Activated CD4-positive, CD25-positive, alpha-beta regulatory T cell (primary cell): ENCODE measurements at regions not wholly inside any gene's neighbourhood (a gene's known extent, or its start where the extent isn't known, plus 50 kb on each side); places are given as distances from the start of the nearest gene placed in this dataset.
A peak's percentile ranks its signal among the peaks of the same experiment; 100 is the strongest.
"Not testable (repeated sequence)": the region's sequence is repeated elsewhere in the genome, so short reads cannot be mapped to it uniquely, and the experiment has no call there.

Experiments used
- DNase-seq, 4 experiments: peaks; one replicate each; lab custom pipeline; 2025; lab: John Stamatoyannopoulos, UW

DNA sequence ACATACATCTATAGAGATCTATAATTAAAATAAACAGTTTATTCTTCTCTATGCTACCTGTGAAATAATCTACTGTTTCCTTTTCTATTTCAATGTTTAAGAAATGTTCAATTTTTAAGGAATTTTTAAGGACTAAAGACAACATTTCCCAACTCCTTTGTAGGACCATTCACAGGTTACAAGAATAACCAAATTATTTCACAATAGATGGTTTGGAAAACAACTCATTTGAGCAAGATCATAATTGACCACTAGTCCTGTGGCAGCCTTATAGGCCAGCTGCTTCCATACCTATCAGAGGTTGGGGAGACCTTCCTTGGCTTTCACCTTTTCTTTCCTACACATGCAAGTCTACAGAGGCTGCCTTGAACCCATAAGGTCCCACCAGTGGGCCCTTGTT is 193.7 kb downstream of the TTC39B start:
- no peak for DNase-seq

- DNase-seq, result no peak
Measured at GRCh38 chr9:15111071-15111470, 195.9 kb downstream of the TTC39B start.

GRCh38 chr9:15104826-15105420 is 194.7 kb upstream of the FREM1 start:
- DNase-seq, result peak in 2 of 4 experiments; percentile 1

DNA sequence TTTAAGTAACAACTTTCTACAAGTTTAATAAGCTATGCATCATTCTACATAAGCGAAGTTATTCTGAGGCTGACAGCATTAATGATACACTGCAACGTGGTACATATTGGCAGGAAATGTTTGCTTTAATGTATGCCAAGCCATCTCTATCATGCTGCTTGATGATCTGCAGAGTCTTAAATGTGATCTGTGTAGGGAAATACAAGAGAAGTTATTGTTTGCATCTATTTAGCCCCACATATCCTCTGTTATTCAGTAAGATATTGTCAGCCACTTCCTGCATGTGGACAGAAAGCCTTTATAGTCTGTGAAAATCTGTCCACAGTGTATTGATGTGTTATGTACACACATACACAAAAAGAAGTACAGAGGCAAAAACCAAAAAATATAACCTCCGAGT is 193.1 kb upstream of the FREM1 start:
- DNase-seq, result no peak

DNA sequence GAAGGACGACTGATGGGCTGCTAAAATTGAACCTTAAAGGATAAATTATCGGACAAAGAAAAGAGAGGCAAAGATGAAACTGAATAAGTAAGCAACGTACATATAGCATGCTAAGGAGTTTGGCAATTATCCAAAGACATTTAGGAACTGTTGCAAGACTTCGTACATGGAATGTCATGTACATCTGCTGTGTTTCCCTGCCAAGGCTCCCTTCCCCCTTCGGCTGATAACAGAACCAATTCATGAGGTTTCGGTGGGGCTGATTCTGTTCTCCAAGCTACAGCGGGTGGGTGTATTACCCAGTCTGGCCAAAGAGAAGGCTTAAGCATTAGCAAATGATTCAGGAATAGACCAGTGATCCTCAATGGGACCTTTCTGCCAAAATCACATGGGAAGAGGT is 190.9 kb upstream of the FREM1 start:
- no peak for DNase-seq

GRCh38 chr9:15100571-15100970 is 190.3 kb upstream of the FREM1 start:
- no peak for DNase-seq

GRCh38 chr9:15096972-15097371 is 186.7 kb upstream of the FREM1 start:
- DNase-seq, result no peak

DNA sequence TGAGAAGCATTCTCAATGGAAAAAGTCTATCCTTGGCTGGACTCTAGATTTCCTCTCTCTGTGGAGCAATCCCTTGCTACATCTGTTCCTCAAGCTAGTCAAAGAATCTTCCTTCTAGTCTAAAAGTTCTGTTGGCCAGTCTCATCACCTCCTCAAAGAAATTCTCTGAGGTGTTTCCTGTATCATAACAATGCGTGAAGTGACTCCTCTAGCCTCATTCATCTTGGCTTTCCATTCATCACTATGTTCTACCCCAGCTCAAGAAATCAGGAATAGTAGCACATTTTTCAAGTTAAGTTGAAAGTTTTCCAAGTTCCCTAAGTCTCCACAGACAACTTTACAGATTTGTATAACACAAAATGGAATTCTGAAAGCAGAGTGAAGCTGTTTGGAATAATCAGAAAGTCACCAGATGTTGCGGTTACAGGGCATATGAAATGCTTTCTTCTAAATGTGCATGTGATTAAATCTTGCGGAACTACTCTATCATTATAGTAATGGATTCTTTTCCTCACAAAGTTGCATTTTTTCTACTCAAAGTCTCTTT is 176.6 kb upstream of the FREM1 start:
- no peak for DNase-seq

DNA sequence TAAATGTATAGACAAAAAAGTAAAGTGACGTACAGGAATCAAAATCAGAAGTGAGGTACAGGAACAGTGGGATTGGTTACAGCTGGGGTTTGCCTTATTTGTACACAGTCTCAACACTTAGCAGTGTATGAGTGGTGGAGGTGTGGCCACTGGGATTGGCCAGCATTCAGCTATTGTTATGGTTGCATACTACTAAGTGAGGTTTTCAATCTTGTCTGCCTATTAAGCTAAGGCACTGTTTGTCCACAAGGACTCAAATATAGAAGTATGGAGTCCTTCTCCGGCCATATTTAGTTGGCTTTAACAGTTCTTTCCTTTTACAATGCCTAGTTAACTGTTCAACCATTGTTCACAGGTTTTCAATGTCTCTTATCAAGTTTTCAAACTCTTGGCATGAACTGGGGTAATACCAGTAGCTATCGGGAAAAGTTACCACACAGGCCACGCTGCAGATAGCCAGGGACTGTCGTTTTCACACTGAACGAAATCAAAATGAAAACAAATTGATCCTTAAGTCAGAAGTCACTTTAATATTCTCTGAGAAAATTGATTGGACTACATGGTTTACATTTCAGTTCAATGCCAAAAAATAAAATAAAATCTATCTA is 176.0 kb upstream of the FREM1 start:
- DNase-seq, result no peak

GRCh38 chr9:15081021-15081753 is 171.0 kb upstream of the FREM1 start:
- no peak for DNase-seq

DNA sequence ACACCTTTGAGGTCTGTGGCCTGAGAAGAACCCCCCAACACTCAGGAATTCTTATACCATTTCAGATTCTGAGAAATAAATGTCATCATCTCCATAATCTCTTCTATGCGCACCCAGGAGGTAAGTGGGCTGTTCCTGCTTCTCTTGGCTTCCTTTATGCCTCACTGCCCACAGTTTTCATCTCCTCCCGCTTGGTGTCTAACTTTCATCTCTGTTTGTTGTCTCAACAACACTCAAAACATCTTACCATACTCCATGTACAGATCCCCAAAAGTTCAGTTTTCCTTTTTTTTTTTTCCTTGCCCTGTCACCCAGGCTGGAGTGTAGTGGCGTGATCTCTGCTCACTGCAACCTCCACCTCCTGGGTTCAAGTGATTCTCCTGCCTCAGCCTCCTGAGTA is 170.2 kb upstream of the FREM1 start:
- no peak for DNase-seq

DNA sequence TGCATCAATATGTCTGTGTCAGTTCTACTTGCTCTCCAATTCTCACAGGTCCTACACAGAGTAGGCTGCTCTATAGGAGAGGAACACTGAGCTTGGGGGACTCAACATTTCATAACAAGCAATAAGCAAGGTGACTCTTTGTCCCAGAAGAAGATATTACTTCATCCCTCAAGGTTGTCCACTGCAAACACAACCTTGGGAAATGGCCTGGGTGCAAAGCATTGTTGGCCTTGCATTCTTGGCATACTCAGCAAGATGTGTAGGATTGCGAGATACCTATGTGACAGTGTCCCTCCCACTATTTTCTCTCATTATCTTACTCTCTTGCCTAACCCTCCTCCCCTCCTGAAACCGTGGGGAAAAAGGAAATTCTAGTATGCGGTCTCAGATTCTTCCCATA is 169.8 kb upstream of the FREM1 start:
- DNase-seq, result no peak

DNA sequence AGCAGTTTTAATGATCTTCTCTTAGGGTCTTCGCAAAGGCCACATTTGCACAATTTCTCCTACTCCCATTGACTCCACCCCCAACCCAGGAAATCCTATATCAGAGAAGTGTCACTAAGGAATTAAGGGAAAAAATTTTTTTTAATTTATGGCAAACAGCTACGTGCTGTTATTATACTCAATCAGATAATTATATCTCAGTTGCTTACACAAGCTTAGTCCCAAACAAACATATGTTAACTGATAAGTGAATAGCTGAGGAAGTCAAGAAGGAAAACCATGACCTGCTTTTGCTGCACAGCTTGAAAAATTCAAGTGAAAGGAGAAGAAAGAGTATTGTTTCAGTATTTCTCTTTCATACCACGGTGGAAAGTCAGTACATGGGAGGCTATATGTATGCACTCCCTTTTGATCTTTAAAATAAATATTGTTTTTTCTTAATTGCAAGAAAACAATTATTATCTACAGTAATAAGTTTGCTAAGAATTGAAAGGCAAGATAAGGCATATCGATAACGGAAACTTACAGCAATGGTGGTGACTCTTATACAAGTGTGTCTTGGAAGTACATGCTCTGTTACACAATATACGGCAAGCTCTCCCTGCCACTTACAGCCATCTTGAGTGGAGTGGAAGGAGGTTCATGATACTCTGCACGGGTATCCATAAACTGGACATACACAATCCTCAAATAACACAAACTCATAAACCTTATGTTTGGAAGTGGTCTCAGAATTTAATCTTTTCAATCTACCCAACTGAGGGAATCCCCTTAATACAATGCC is 167.9 kb upstream of the FREM1 start:
- no peak for DNase-seq

DNA sequence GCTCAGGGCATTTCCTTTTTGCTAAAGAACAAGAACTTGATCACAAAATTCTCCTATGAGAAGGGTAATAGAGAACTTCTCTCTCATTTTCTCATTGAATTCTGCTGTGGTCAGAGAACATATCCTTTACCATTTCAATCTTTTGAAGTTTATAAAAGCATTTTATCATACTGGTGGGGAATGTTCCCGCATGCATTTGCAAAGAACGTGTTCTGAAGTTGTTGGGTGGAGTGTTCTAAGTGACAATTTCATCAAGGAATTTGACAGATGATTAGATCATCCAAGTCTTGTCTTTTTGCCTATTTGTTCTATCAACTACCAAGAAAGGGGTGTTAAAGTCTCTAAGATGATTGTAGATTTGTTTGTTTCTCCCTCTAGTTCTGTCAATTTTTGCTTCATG is 163.4 kb upstream of the FREM1 start:
- no peak for DNase-seq

GRCh38 chr9:15070716-15071115 is 160.5 kb upstream of the FREM1 start:
- DNase-seq, result no peak

DNA sequence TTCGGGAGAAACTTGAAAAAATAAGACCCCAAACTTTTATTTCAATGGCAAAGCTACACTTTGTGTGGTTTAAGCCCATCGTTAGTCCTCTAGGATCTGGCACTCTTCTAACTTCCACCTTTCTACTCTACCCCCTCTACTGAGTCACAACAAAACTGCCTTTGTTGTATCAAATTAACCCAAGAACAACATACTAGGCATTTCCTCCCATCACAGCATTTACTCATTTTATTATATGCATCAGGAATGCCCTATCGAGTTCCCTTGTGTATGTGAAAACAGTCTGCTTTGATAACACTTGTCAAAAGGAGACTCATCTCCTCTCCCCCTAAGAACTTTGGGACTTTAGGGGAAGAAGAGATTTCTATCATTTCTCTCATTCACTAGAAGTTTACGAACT is 158.9 kb upstream of the FREM1 start:
- DNase-seq, result no peak

DNA sequence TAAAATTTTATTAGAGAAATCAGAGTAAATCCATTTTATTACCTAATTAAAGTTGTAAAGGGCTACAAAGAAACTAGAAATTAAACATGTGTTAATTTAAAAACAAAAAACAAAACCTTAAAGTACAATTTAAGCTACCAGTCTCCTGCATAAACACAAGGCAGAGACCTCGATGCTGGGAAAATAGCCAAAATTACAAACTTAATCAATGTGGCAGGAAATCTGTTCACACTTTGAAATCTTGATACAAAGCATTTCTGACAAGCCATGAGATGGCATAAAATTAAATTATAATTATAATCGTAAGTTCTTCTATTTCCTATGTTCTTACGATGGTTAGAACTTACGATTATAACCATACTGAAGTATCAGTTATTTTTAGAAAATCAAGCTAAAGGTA is 158.0 kb upstream of the FREM1 start:
- DNase-seq, result no peak

- no peak for DNase-seq
Measured at GRCh38 chr9:15059003-15059402, 148.8 kb upstream of the FREM1 start.

DNA sequence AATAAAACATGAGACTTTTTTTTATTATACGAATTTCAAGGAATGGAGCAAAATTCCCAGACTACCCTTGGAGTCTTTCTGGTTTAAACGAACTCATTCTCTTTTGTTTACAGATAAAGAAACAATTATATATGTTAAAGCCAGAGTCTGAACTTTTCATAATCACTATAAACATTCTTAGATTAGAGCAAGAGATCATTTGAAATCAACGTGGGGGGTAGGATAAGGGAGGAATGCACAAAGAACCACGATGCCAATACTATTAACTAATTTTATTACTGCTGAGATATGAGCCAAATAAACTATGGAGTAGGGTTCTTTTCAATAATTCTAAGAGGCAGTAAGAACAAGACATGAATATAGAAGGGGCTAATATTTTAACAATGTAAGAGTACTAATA is 148.0 kb upstream of the FREM1 start:
- DNase-seq, result no peak

GRCh38 chr9:15055284-15055683 is 145.1 kb upstream of the FREM1 start:
- DNase-seq, result not testable (repeated sequence)

- DNase-seq, result no peak
Measured at GRCh38 chr9:15048772-15049171, 138.5 kb upstream of the FREM1 start.

- DNase-seq, result no peak
Measured at GRCh38 chr9:15047028-15047551, 136.9 kb upstream of the FREM1 start.
